GM18861 (cell line): ENCODE measurements at regions not wholly inside any gene's neighbourhood (a gene's known extent, or its start where the extent isn't known, plus 50 kb on each side); places are given as distances from the start of the nearest gene placed in this dataset.
"Not testable (repeated sequence)": the region's sequence is repeated elsewhere in the genome, so short reads cannot be mapped to it uniquely, and the experiment has no call there.

Experiments
- ATAC-seq: cut with Tn5 transposase; IDR thresholded peaks from one replicate; pipeline ENCODE4 v1.9.1; 2021; ENCODE audit not compliant: unreplicated experiment

DNA sequence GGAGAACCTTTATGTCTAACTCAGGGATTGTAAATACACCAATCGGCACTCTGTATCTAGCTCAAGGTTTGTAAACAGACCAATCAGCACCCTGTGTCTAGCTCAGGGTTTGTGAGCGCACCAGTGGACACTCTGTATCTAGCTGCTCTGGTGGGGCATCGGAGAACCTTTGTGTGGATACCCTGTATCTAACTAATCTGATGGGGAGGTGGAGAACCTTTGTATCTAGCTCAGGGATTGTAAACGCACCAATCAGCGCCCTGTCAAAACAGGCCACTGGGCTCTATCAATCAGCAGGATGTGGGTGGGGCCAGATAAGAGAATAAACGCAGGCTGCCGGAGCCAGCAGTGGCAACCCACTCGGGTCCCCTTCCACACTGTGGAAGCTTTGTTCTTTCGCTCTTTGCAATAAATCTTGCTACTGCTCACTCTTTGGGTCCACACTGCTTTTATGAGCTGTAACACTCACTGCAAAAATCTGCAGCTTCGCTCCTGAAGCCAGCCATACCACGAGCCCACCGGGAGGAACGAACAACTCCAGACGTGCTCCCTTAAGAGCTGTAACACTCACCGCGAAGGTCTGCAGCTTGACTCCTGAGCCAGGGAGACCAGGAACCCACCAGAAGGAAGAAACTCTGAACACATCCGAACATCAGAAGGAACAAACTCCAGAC lies 1673.2 kb upstream of the B3GALT2 start:
- not testable (repeated sequence) for ATAC-seq

GRCh38 chr1:194858811-194859480 lies 1672.5 kb upstream of the B3GALT2 start:
- not testable (repeated sequence) for ATAC-seq

- no peak for ATAC-seq
These were observed 1671.0 kb upstream of the B3GALT2 start for GRCh38 chr1:194857413-194857812.

GRCh38 chr1:194848846-194849245 lies 1662.4 kb upstream of the B3GALT2 start:
- ATAC-seq: no peak

GRCh38 chr1:194846488-194846887 lies 1660.1 kb upstream of the B3GALT2 start:
- ATAC-seq: peak; percentile 85

DNA sequence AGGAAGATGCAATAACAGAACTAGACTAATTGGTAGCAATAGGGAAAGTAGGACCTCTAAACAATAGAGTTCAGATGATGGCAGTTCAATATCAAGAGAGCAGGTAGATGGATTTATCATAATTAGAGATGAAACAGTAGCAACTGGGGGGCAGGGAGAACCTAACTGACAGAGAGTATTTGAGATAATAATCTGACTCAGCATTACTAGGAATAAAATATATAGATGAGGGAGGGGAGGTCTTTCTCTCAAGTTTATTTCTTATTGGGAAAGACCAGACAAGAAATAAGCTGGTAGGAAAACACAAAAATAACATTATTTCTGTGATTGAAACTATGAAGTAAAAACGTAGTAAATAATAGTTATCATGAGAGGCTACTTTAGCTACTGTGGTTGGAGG lies 1656.7 kb upstream of the B3GALT2 start:
- no peak for ATAC-seq

DNA sequence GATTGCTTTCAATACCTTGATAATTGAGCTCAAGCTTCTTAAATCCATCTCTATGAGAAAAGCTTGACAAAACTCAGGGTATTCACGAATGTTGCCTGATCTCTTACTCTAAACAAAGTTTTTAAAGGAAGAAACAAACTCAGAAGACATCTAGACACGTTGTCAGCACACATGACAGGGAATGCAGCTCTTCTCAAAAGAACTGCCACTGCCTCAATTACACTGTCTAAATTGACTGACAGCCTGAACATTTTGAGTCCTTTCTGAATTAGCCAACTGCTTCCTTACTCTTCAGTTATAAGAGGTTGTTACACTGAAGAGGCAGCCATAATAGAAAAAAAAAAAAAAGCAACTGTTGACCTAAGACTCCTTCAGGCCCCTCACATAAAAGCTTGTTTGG lies 1646.7 kb upstream of the B3GALT2 start:
- ATAC-seq: no peak

DNA sequence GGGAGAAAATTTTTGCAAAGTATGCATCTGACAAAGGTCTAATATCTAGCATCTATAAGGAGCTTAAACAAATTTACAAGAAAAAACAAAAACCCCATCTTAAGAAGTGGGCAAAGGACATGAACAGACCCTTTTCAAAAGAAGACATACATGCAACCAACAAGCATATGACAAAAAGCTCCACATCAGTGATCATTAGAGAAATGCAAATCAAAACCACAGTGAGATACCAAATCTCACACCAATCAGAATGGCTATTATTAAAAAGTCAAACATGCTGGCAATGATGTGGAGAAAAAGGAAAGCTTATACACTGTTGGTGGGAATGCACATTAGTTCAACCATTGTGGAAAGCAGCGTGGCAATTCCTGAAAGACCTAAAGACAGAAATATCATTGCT lies 1645.2 kb upstream of the B3GALT2 start:
- ATAC-seq: not testable (repeated sequence)

- ATAC-seq: peak; percentile 79
These were observed 1644.0 kb upstream of the B3GALT2 start for GRCh38 chr1:194830387-194830786.

DNA sequence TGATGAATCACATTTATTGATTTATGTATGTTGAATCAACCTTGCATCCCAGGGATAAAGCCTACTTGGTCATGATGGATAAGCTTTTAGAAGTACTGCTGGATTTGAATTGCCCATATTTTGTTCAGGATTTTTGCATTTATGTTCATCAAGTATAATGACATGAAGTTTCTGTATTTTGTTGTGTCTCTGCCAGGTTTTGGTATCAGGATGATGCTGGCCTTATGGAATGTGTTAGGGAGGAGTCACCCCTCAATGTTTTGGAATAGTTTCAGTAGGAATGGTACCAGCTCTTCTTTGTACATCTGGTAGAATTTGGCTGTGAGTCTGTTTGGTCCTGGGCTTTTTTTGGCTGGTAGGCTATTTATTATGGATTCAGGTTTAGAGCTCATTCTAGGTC lies 1643.1 kb upstream of the B3GALT2 start:
- ATAC-seq: no peak

DNA sequence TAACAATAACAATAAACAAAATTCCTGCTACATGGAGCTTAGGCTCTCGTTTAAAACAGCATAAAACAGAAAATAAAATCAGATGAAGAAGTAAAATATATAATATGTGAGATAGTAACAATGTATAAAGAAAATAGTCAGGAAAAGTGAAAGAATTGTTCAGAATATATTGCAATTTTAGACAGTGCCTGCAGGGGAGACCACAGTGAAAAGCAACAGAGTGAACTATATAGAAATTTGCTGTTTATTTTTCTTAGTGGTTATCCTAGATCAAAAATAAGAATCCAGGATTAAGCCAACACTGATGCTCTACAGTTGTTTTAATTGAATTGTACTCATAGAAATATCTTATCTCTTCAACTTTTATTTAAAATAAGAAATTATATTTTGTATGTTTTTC lies 1639.0 kb upstream of the B3GALT2 start:
- ATAC-seq: no peak

DNA sequence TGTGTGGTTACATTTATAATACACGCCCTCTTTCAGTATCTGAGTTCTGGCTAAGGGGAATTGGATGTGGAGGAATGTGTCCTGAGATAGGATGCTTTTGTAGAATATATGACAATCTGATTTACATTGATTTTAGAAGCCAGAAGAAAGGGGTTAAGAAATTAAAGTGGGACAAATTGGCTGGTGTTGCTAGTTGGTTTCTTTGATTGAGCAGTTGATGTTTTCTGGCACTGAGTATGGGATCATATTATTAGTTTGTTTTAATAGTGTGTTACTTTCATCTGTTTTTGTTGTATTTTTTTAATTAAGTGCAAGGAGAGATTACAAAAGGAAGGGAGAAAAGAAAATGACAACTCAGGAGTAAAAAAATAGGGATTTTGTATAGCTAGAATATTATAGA lies 1634.7 kb upstream of the B3GALT2 start:
- ATAC-seq: no peak

- no peak for ATAC-seq
These were observed 1632.3 kb upstream of the B3GALT2 start for GRCh38 chr1:194818674-194819073.

- no peak for ATAC-seq
These were observed 1630.4 kb upstream of the B3GALT2 start for GRCh38 chr1:194816859-194817258.

- ATAC-seq: no peak
These were observed 1626.7 kb upstream of the B3GALT2 start for GRCh38 chr1:194813096-194813495.

DNA sequence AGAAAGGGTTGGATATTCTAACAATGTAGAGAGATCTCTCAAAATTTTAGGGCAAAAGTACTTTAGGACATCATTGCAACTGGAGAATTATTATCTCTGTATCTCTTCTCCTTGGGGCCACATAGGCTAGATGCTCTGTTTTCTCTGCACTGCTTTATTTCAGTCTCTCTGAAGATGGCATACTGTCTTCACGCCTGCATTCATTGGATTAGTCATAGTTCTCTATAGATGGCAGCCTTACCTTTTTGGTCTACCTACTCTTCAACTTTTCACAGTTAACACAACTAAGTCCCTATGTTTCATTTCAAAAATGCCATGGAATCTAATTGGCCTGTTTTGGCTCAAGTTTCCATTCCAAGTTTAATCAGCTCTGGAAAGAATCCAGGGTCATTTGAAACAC lies 1623.3 kb upstream of the B3GALT2 start:
- ATAC-seq: no peak

DNA sequence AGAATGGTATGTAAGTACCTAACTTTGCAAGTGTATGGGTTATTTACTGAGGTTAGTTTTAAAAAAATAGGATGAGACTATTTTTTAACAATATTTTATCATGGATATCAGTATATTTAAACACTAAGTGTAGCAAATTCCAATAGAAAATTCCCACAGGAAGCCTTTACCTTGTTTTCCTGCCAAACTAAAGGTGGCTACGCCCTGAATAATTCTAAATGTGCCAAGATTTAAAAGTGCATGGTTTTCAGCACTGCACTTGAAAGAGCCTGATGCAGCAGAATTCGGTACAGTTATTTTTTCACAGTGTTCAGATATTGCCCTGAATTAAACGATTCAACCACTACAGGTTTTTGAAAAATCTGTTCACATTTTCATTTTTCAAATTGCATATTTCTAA lies 1622.8 kb upstream of the B3GALT2 start:
- no peak for ATAC-seq

DNA sequence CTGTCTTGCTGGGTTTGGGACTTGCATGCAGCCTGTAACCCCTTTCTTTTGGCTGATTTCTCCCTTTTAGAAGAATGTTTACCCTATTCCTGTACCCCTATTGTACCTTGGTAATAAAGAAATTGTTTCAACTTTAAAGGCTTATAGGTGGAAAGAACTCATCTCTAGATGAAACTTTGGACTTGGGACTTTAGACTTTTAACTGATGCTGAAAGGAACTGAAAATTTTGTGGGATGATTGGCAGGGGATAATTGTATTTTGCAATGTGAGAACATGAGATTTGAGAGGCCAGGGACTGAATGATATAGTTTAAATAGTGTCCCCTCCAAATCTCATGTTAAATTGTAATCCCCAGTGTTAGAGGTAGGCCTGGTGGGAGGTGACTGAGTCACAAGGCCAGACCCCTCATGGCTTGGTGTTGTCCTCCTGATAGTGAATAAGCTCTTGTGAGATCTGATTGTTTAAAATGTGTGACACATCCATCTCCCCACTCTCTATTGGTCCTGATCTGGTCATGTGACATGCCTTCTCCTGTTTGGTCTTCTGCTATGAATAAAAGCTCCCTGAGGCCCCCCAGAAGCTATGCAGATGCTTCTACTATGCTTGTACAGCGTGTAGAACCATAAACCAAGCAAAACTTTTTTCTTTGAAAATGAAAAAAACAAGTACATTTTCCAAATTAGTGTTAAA lies 1621.3 kb upstream of the B3GALT2 start:
- no peak for ATAC-seq

- no peak for ATAC-seq
These were observed 1616.2 kb upstream of the B3GALT2 start for GRCh38 chr1:194802572-194802971.

DNA sequence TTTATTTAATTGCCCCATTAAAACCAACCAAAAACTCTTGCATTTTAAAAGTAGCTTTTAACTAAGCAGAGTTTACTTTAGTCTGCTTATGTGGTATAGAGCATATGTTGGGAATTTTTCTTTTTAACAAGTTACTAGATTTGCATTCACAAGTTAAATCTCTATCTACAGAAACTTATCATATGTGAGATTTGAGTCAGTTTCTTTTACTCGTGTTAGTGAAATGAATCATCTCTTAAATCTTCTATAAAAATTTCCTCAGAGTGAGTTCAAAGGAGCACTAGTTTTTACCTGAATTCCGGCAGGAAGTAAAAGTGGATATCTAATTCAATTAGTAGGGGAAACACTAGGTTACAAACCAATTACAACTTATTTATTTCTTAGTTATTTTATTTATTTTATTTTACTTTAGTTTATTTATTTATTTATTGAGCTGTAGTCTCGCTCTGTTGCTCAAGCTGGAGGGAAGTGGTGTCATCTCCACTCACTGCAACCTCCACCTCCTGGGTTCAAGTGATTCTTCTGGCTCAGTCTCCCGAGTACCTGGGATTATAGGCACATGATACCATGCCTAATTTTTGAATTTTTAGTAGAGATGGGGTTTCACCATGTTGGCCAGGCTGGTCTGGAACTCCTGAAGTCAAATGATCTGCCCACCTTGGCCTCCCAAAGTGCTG lies 1609.6 kb upstream of the B3GALT2 start:
- ATAC-seq: peak; percentile 77

- ATAC-seq: no peak
These were observed 1600.6 kb upstream of the B3GALT2 start for GRCh38 chr1:194787001-194787400.

GRCh38 chr1:194786027-194786426 lies 1599.6 kb upstream of the B3GALT2 start:
- ATAC-seq: no peak
